ENCODE measurements at regions not wholly inside any gene's neighbourhood (a gene's known extent, or its start where the extent isn't known, plus 50 kb on each side); places are given as distances from the start of the nearest gene placed in this dataset.
A peak's percentile ranks its signal among the peaks of the same experiment; 100 is the strongest.
"Not testable (repeated sequence)": the region's sequence is repeated elsewhere in the genome, so short reads cannot be mapped to it uniquely, and the experiment has no call there.

GRCh38 chr5:115469904-115470516 lies 74.6 kb downstream of the FEM1C start:
- intact Hi-C loops (cut with DNase I, micrococcal nuclease): no loop called here
- no peak for ATAC-seq

GRCh38 chr5:115467628-115468027 lies 76.9 kb downstream of the FEM1C start:
- DNase-seq: no peak
- intact Hi-C loops (cut with DNase I, micrococcal nuclease): no loop called here
- no peak for ATAC-seq

More at GRCh38 chr5:115469904-115470516, 74.6 kb downstream of the FEM1C start:
- no peak for DNase-seq

GRCh38 chr5:115465431-115465830 lies 79.1 kb downstream of the FEM1C start:
- DNase-seq (no peak), ATAC-seq (no peak)
- intact Hi-C loops (cut with DNase I, micrococcal nuclease): no loop called here

GRCh38 chr5:115463983-115464382 lies 80.6 kb downstream of the FEM1C start:
- intact Hi-C loops (cut with DNase I, micrococcal nuclease): no loop called here
- no peak for ATAC-seq

GRCh38 chr5:115461506-115462290 lies 82.9 kb downstream of the FEM1C start:
- intact Hi-C loops (cut with DNase I, micrococcal nuclease): no loop called here
- ATAC-seq (peak; percentile 61), DNase-seq (no peak)

More at GRCh38 chr5:115463983-115464382, 80.6 kb downstream of the FEM1C start:
- no peak for DNase-seq

GRCh38 chr5:115461093-115461492 lies 83.5 kb downstream of the FEM1C start:
- intact Hi-C loops (cut with DNase I, micrococcal nuclease): no loop called here
- DNase-seq: no peak
- no peak for ATAC-seq

GRCh38 chr5:115460472-115460871 lies 84.1 kb downstream of the FEM1C start:
- DNase-seq (no peak), ATAC-seq (peak; percentile 23)
- intact Hi-C loops (cut with DNase I, micrococcal nuclease): no loop called here

- ATAC-seq (no peak), DNase-seq (no peak)
- intact Hi-C loops (cut with DNase I, micrococcal nuclease): no loop called here
Observed at GRCh38 chr5:115459855-115460341, 84.7 kb downstream of the FEM1C start.

- ATAC-seq (no peak), DNase-seq (no peak)
- intact Hi-C loops (cut with DNase I, micrococcal nuclease): no loop called here
Observed at GRCh38 chr5:115458416-115458815, 86.2 kb downstream of the FEM1C start.

GRCh38 chr5:115458003-115458409 lies 86.6 kb downstream of the FEM1C start:
- peak; percentile 31 to 52 for DNase-seq
- ATAC-seq: peak; percentile 65
- intact Hi-C loops (cut with DNase I, micrococcal nuclease): no loop called here

GRCh38 chr5:115457571-115457970 lies 87.0 kb downstream of the FEM1C start:
- ATAC-seq (peak; percentile 15), DNase-seq (no peak)
- intact Hi-C loops (cut with DNase I, micrococcal nuclease): no loop called here

GRCh38 chr5:115456539-115457040 lies 88.0 kb downstream of the FEM1C start:
- DNase-seq (no peak), ATAC-seq (peak; percentile 54)
- intact Hi-C loops (cut with DNase I, micrococcal nuclease): no loop called here

GRCh38 chr5:115456056-115456455 lies 88.5 kb downstream of the FEM1C start:
- intact Hi-C loops (cut with DNase I, micrococcal nuclease): no loop called here
- ATAC-seq (no peak), DNase-seq (no peak)

- intact Hi-C loops (cut with DNase I, micrococcal nuclease): no loop called here
- ATAC-seq (peak; percentile 47), DNase-seq (peak in 1 of 2 donors; percentile 50)
Observed at GRCh38 chr5:115455301-115455707, 89.3 kb downstream of the FEM1C start.

- intact Hi-C loops (cut with DNase I, micrococcal nuclease): no loop called here
- ATAC-seq: no peak
- DNase-seq: no peak
Observed at GRCh38 chr5:115453391-115454095, 91.0 kb downstream of the FEM1C start.

GRCh38 chr5:115452536-115453235 lies 91.9 kb downstream of the FEM1C start:
- peak; percentile 18 for ATAC-seq
- intact Hi-C loops (cut with DNase I, micrococcal nuclease): no loop called here
- DNase-seq: no peak

GRCh38 chr5:115452083-115452482 lies 92.5 kb downstream of the FEM1C start:
- no peak for DNase-seq

GRCh38 chr5:115450741-115451140 lies 93.8 kb downstream of the FEM1C start:
- DNase-seq (no peak), ATAC-seq (no peak)
- intact Hi-C loops (cut with DNase I, micrococcal nuclease): no loop called here

More at GRCh38 chr5:115452083-115452482, 92.5 kb downstream of the FEM1C start:
- intact Hi-C loops (cut with DNase I, micrococcal nuclease): no loop called here
- ATAC-seq: peak; percentile 34

GRCh38 chr5:115448630-115449029 lies 95.9 kb downstream of the FEM1C start:
- intact Hi-C loops (cut with DNase I, micrococcal nuclease); DNase-seq: not testable (repeated sequence)

More at GRCh38 chr5:115448630-115449029, 95.9 kb downstream of the FEM1C start:
- ATAC-seq: not testable (repeated sequence)
